GM23248 (cell line): ENCODE measurements at regions not wholly inside any gene's neighbourhood (a gene's known extent, or its start where the extent isn't known, plus 50 kb on each side); places are given as distances from the start of the nearest gene placed in this dataset.

Source experiments
- DNase-seq: peaks from one replicate; pipeline ENCODE4 v3.0.0-alpha.2; 2015
- H2AFZ ChIP-seq: fragments of 200-600 bp; sonication (generic); 2 replicates; pipeline ENCODE4 v1.6.1; 2016; ENCODE audit warnings: antibody characterized with exemption
- H3F3A ChIP-seq: fragments of 200-600 bp; sonication (generic); 2 replicates; pipeline ENCODE4 v1.6.1; 2016; ENCODE audit warnings: mild to moderate bottlenecking, antibody characterized with exemption, mixed run types; ENCODE audit not compliant: insufficient read depth
- H3K27ac ChIP-seq: fragments of 200-600 bp; sonication (generic); 2 replicates; pipeline ENCODE4 v1.5.1; 2016; ENCODE audit warnings: mild to moderate bottlenecking
- H3K27me3 ChIP-seq: fragments of 200-600 bp; sonication (generic); replicated peaks from 2 replicates; pipeline ENCODE4 v1.6.1; 2016; ENCODE audit warnings: mild to moderate bottlenecking; ENCODE audit not compliant: insufficient read depth
- H3K36me3 ChIP-seq: fragments of 200-600 bp; sonication (generic); 2 replicates; pipeline ENCODE4 v1.6.1; 2016; ENCODE audit warnings: low read depth, mild to moderate bottlenecking
- H3K4me1 ChIP-seq: fragments of 200-600 bp; sonication (generic); 2 replicates; pipeline ENCODE4 v1.6.1; 2016; ENCODE audit warnings: mild to moderate bottlenecking; ENCODE audit not compliant: insufficient read depth
- H3K4me2 ChIP-seq: fragments of 200-600 bp; sonication (generic); one replicate; pipeline ENCODE4 v1.6.1; 2016; ENCODE audit warnings: mild to moderate bottlenecking; ENCODE audit not compliant: unreplicated experiment
- H3K4me3 ChIP-seq: fragments of 200-600 bp; sonication (generic); 2 replicates; pipeline ENCODE4 v1.5.1; 2016; ENCODE audit warnings: mild to moderate bottlenecking
- H3K79me2 ChIP-seq: fragments of 200-600 bp; sonication (generic); 2 replicates; pipeline ENCODE4 v1.6.1; 2016; ENCODE audit warnings: mild to moderate bottlenecking; ENCODE audit not compliant: insufficient read depth
- H3K9ac ChIP-seq: fragments of 200-600 bp; sonication (generic); 2 replicates; pipeline ENCODE4 v1.6.1; 2016; ENCODE audit warnings: mild to moderate bottlenecking
- H3K9me2 ChIP-seq: fragments of 200-600 bp; sonication (generic); 2 replicates; pipeline ENCODE4 v1.6.1; 2016; ENCODE audit warnings: mixed run types, mild to moderate bottlenecking, moderate library complexity; ENCODE audit not compliant: insufficient read depth
- H3K9me3 ChIP-seq: fragments of 200-600 bp; sonication (generic); one replicate; pipeline ENCODE4 v1.6.1; 2017; ENCODE audit warnings: low read depth
- H4K20me1 ChIP-seq: fragments of 200-600 bp; sonication (generic); 2 replicates; pipeline ENCODE4 v1.6.0; 2016; ENCODE audit not compliant: insufficient read depth
- EZH2 ChIP-seq: fragments of 200-600 bp; sonication (generic); IDR thresholded peaks from 2 replicates; pipeline ENCODE4 v1.6.1; 2018; ENCODE audit warnings: antibody characterized with exemption, mild to moderate bottlenecking; ENCODE audit not compliant: insufficient read depth, poor library complexity, severe bottlenecking
- EZH2phosphoT487 ChIP-seq: fragments of 200-600 bp; sonication (generic); IDR thresholded peaks from 2 replicates; pipeline ENCODE4 v1.6.1; 2018; ENCODE audit warnings: antibody characterized with exemption, moderate library complexity, mild to moderate bottlenecking, low read depth; ENCODE audit not compliant: insufficient read depth
- WGBS, 2 experiments: methylation state at CpG; one replicate each; pipeline ENCODE4 v1.1.6; 2015 to 2017; ENCODE audit warnings: low lambda C conversion rate in 2 of 2, low coverage in 1 of 2; ENCODE audit errors: missing lambda C conversion rate in 2 of 2; 5-methylcytosine and 5-hydroxymethylcytosine counted together
- in situ Hi-C: fragments of 300-500 bp; cut with MboI; formaldehyde crosslinking; loops from 2 replicates; pipeline ENCODE4 v1.15.0; 2020

- H3F3A ChIP-seq, result peaks cover 6% of the 10 kb centered on the region
- no peak for DNase-seq
- TF ChIP-seq EZH2 (no peak), EZH2phosphoT487 (no peak)
- H3K27me3 ChIP-seq, result peaks cover 14% of the 10 kb centered on the region; the same call in 1 of the 2 replicates
- in situ Hi-C loops, result no loop called here
- no peaks in the 10 kb centered on the region for H3K79me2 ChIP-seq
- H3K9me3 ChIP-seq, result no peaks in the 10 kb centered on the region
- no peaks in the 10 kb centered on the region for H4K20me1 ChIP-seq
- H3K27ac ChIP-seq, result no peak overlapping the region
- no peak overlapping the region for H2AFZ ChIP-seq
- no peak overlapping the region for H3K4me3 ChIP-seq
- H3K4me1 ChIP-seq, result peaks cover 25% of the 10 kb centered on the region
- no peaks in the 10 kb centered on the region for H3K36me3 ChIP-seq
- no peaks in the 10 kb centered on the region; the same call in 1 of the 2 replicates for H3K9me2 ChIP-seq
- H3K4me2 ChIP-seq, result no peak overlapping the region
- H3K9ac ChIP-seq, result no peak overlapping the region
These were observed 78.3 kb downstream of the RAMP3 start for GRCh38 chr7:45235905-45236304.

- peak; percentile 63 for DNase-seq
- no peaks in the 10 kb centered on the region for H3K79me2 ChIP-seq
- 0 to 6% methylated on average over 1 of the region's 1 CpG for WGBS, 2 experiments
These were observed 79.1 kb downstream of the RAMP3 start for GRCh38 chr7:45236666-45237065.

GRCh38 chr7:45237788-45238461 lies 80.3 kb downstream of the RAMP3 start:
- H3K4me3 ChIP-seq, result no peak overlapping the region
- H3K9ac ChIP-seq, result no peak overlapping the region
- H4K20me1 ChIP-seq, result no peaks in the 10 kb centered on the region
- H3K36me3 ChIP-seq, result no peaks in the 10 kb centered on the region
- no peaks in the 10 kb centered on the region for H3K9me3 ChIP-seq
- no peak for DNase-seq
- 63 to 65% methylated on average over 13 of the region's 13 CpGs for WGBS, 2 experiments
- peaks cover 25% of the 10 kb centered on the region for H3K4me1 ChIP-seq
- no peak overlapping the region for H3K4me2 ChIP-seq
- H3K79me2 ChIP-seq, result no peaks in the 10 kb centered on the region
- H3K9me2 ChIP-seq, result no peaks in the 10 kb centered on the region; the same call in 1 of the 2 replicates
- H3F3A ChIP-seq, result peaks cover 6% of the 10 kb centered on the region
- H2AFZ ChIP-seq, result no peak overlapping the region
- H3K27ac ChIP-seq, result no peak overlapping the region
- in situ Hi-C loops, result no loop called here
- H3K27me3 ChIP-seq, result peaks cover 20% of the 10 kb centered on the region; the same call in 1 of the 2 replicates
- TF ChIP-seq EZH2phosphoT487, result no peak
- TF ChIP-seq EZH2, result no peak

More at GRCh38 chr7:45236666-45237065, 79.1 kb downstream of the RAMP3 start:
- H4K20me1 ChIP-seq, result no peaks in the 10 kb centered on the region
- peaks cover 25% of the 10 kb centered on the region for H3K4me1 ChIP-seq
- H3K4me2 ChIP-seq, result no peak overlapping the region
- H3K9ac ChIP-seq, result no peak overlapping the region
- no peak for TF ChIP-seq EZH2phosphoT487
- TF ChIP-seq EZH2, result no peak
- no peaks in the 10 kb centered on the region; the same call in 1 of the 2 replicates for H3K9me2 ChIP-seq
- no peak overlapping the region for H3K4me3 ChIP-seq
- no peaks in the 10 kb centered on the region for H3K9me3 ChIP-seq
- in situ Hi-C loops, result no loop called here
- no peak overlapping the region for H3K27ac ChIP-seq
- H2AFZ ChIP-seq, result no peak overlapping the region
- H3F3A ChIP-seq, result peaks cover 6% of the 10 kb centered on the region
- H3K27me3 ChIP-seq, result peaks cover 14% of the 10 kb centered on the region; the same call in 1 of the 2 replicates
- H3K36me3 ChIP-seq, result no peaks in the 10 kb centered on the region

- Histone ChIP-seq H3K27me3 (peaks cover 15% of the 10 kb centered on the region; the same call in 1 of the 2 replicates), H2AFZ (no peak overlapping the region), H4K20me1 (no peaks in the 10 kb centered on the region), H3K79me2 (no peaks in the 10 kb centered on the region), H3K4me2 (no peak overlapping the region), H3K9me3 (no peaks in the 10 kb centered on the region), H3K27ac (no peak overlapping the region), H3K9ac (no peak overlapping the region), H3K4me1 (peaks cover 25% of the 10 kb centered on the region), H3K9me2 (no peaks in the 10 kb centered on the region; the same call in 1 of the 2 replicates), H3K36me3 (no peaks in the 10 kb centered on the region), H3K4me3 (no peak overlapping the region), H3F3A (peaks cover 6% of the 10 kb centered on the region)
- no peak for DNase-seq
- 76 to 77% methylated on average over 5 of the region's 5 CpGs for WGBS, 2 experiments
- in situ Hi-C loops, result no loop called here
- TF ChIP-seq EZH2phosphoT487, result no peak
- no peak for TF ChIP-seq EZH2
These were observed 81.2 kb downstream of the RAMP3 start for GRCh38 chr7:45238806-45239205.
